Stimulated activated naive CD8-positive, alpha-beta T cell treated with anti-CD3 and anti-CD28 coated beads, Interleukin-15, Interleukin-2, amounts not matched to agents 100 ng/mL and 50 ng/mL, for 24 hours (primary cell): ENCODE measurements at regions not wholly inside any gene's neighbourhood (a gene's known extent, or its start where the extent isn't known, plus 50 kb on each side); places are given as distances from the start of the nearest gene placed in this dataset.
"Not testable (repeated sequence)": the region's sequence is repeated elsewhere in the genome, so short reads cannot be mapped to it uniquely, and the experiment has no call there.

ENCODE experiments used
- H3K27ac Mint-ChIP-seq: one replicate; pipeline ENCODE4 v1.8.0; 2021; ENCODE audit warnings: mild to moderate bottlenecking, mixed read lengths
- H3K27me3 Mint-ChIP-seq: one replicate; pipeline ENCODE4 v1.8.0; 2021; ENCODE audit warnings: mixed read lengths
- H3K36me3 Mint-ChIP-seq: one replicate; pipeline ENCODE4 v1.8.0; 2021; ENCODE audit warnings: low read depth, mixed read lengths
- H3K4me1 Mint-ChIP-seq: one replicate; pipeline ENCODE4 v1.8.0; 2021; ENCODE audit warnings: low read depth, mixed read lengths
- H3K4me3 Mint-ChIP-seq: one replicate; pipeline ENCODE4 v1.8.0; 2021; ENCODE audit warnings: mild to moderate bottlenecking, mixed read lengths
- H3K9me3 Mint-ChIP-seq: one replicate; pipeline ENCODE4 v1.8.0; 2021; ENCODE audit warnings: mixed read lengths

GRCh38 chr10:20531241-20531883 lies 365.7 kb downstream of the NEBL start:
- H3K4me3 Mint-ChIP-seq, H3K27me3 Mint-ChIP-seq, H3K36me3 Mint-ChIP-seq, H3K4me1 Mint-ChIP-seq, H3K27ac Mint-ChIP-seq: not testable (repeated sequence)
- H3K9me3 Mint-ChIP-seq, result peaks cover 10% of the 10 kb centered on the region

- Mint-ChIP-seq H3K4me1 (no peaks in the 10 kb centered on the region), H3K27me3 (no peaks in the 10 kb centered on the region), H3K9me3 (peaks cover 14% of the 10 kb centered on the region), H3K4me3 (no peak overlapping the region), H3K36me3 (no peaks in the 10 kb centered on the region), H3K27ac (no peak overlapping the region)
Observed at GRCh38 chr10:20521186-20521585, 375.9 kb downstream of the NEBL start.

- Mint-ChIP-seq H3K4me1 (no peaks in the 10 kb centered on the region), H3K9me3 (peaks cover 3% of the 10 kb centered on the region), H3K4me3 (no peak overlapping the region), H3K36me3 (no peaks in the 10 kb centered on the region), H3K27me3 (no peaks in the 10 kb centered on the region), H3K27ac (no peak overlapping the region)
Observed at GRCh38 chr10:20515654-20516053, 381.5 kb downstream of the NEBL start.

- no peak overlapping the region for H3K27ac Mint-ChIP-seq
- no peak overlapping the region for H3K4me3 Mint-ChIP-seq
- no peaks in the 10 kb centered on the region for H3K27me3 Mint-ChIP-seq
- H3K36me3 Mint-ChIP-seq, result no peaks in the 10 kb centered on the region
- no peaks in the 10 kb centered on the region for H3K4me1 Mint-ChIP-seq
- peaks cover 3% of the 10 kb centered on the region for H3K9me3 Mint-ChIP-seq
Observed at GRCh38 chr10:20512631-20513030, 384.5 kb downstream of the NEBL start.

GRCh38 chr10:20508921-20509320 lies 388.2 kb downstream of the NEBL start:
- Mint-ChIP-seq H3K27ac (no peak overlapping the region), H3K36me3 (no peaks in the 10 kb centered on the region), H3K27me3 (no peaks in the 10 kb centered on the region), H3K4me1 (no peaks in the 10 kb centered on the region), H3K4me3 (no peak overlapping the region), H3K9me3 (no peaks in the 10 kb centered on the region)

- Mint-ChIP-seq H3K4me3 (no peak overlapping the region), H3K4me1 (no peaks in the 10 kb centered on the region), H3K27me3 (no peaks in the 10 kb centered on the region), H3K9me3 (peaks cover 11% of the 10 kb centered on the region), H3K36me3 (no peaks in the 10 kb centered on the region), H3K27ac (no peak overlapping the region)
Observed at GRCh38 chr10:20502903-20503585, 394.1 kb downstream of the NEBL start.

GRCh38 chr10:20494474-20494873 lies 402.6 kb downstream of the NEBL start:
- H3K4me3 Mint-ChIP-seq, result no peak overlapping the region

GRCh38 chr10:20492447-20492846 lies 404.7 kb downstream of the NEBL start:
- Mint-ChIP-seq H3K4me1 (peaks cover 6% of the 10 kb centered on the region), H3K36me3 (no peaks in the 10 kb centered on the region), H3K9me3 (peaks cover 12% of the 10 kb centered on the region), H3K4me3 (no peak overlapping the region), H3K27ac (no peak overlapping the region), H3K27me3 (no peaks in the 10 kb centered on the region)

More at GRCh38 chr10:20494474-20494873, 402.6 kb downstream of the NEBL start:
- H3K9me3 Mint-ChIP-seq, result peaks cover 12% of the 10 kb centered on the region
- no peaks in the 10 kb centered on the region for H3K27me3 Mint-ChIP-seq
- H3K36me3 Mint-ChIP-seq, result no peaks in the 10 kb centered on the region
- peaks cover 6% of the 10 kb centered on the region for H3K4me1 Mint-ChIP-seq
- H3K27ac Mint-ChIP-seq, result peak overlapping the region; percentile 14

- Mint-ChIP-seq H3K4me3 (no peak overlapping the region), H3K9me3 (peaks cover 15% of the 10 kb centered on the region), H3K4me1 (peaks cover 6% of the 10 kb centered on the region), H3K27me3 (no peaks in the 10 kb centered on the region), H3K27ac (no peak overlapping the region), H3K36me3 (no peaks in the 10 kb centered on the region)
Observed at GRCh38 chr10:20489961-20490360, 407.1 kb downstream of the NEBL start.

GRCh38 chr10:20486791-20487190 lies 410.3 kb downstream of the NEBL start:
- Mint-ChIP-seq H3K27me3 (no peaks in the 10 kb centered on the region), H3K4me1 (no peaks in the 10 kb centered on the region), H3K9me3 (peaks cover 6% of the 10 kb centered on the region), H3K36me3 (no peaks in the 10 kb centered on the region), H3K4me3 (no peak overlapping the region), H3K27ac (no peak overlapping the region)

- Mint-ChIP-seq H3K36me3 (no peaks in the 10 kb centered on the region), H3K27me3 (no peaks in the 10 kb centered on the region), H3K27ac (no peak overlapping the region), H3K4me3 (no peak overlapping the region), H3K4me1 (no peaks in the 10 kb centered on the region), H3K9me3 (peaks cover 6% of the 10 kb centered on the region)
Observed at GRCh38 chr10:20485554-20485953, 411.6 kb downstream of the NEBL start.

- Mint-ChIP-seq H3K27ac (no peak overlapping the region), H3K4me1 (no peaks in the 10 kb centered on the region), H3K4me3 (no peak overlapping the region), H3K27me3 (no peaks in the 10 kb centered on the region), H3K36me3 (no peaks in the 10 kb centered on the region), H3K9me3 (peaks cover 4% of the 10 kb centered on the region)
Observed at GRCh38 chr10:20481054-20481453, 416.1 kb downstream of the NEBL start.

- not testable (repeated sequence) for H3K9me3 Mint-ChIP-seq, H3K4me1 Mint-ChIP-seq, H3K27me3 Mint-ChIP-seq, H3K4me3 Mint-ChIP-seq, H3K36me3 Mint-ChIP-seq, H3K27ac Mint-ChIP-seq
Observed at GRCh38 chr10:20480575-20480974, 416.5 kb downstream of the NEBL start.

GRCh38 chr10:20474064-20474463 lies 423.0 kb downstream of the NEBL start:
- Mint-ChIP-seq H3K27ac (no peak overlapping the region), H3K4me3 (no peak overlapping the region), H3K9me3 (peaks cover 3% of the 10 kb centered on the region), H3K4me1 (no peaks in the 10 kb centered on the region), H3K36me3 (no peaks in the 10 kb centered on the region), H3K27me3 (no peaks in the 10 kb centered on the region)

- no peak overlapping the region for H3K4me3 Mint-ChIP-seq
- no peaks in the 10 kb centered on the region for H3K4me1 Mint-ChIP-seq
- no peaks in the 10 kb centered on the region for H3K36me3 Mint-ChIP-seq
- no peak overlapping the region for H3K27ac Mint-ChIP-seq
- no peaks in the 10 kb centered on the region for H3K27me3 Mint-ChIP-seq
- H3K9me3 Mint-ChIP-seq, result peaks cover 3% of the 10 kb centered on the region
Observed at GRCh38 chr10:20473023-20473760, 423.9 kb downstream of the NEBL start.
